HEK293T (cell line): ENCODE measurements at regions not wholly inside any gene's neighbourhood (a gene's known extent, or its start where the extent isn't known, plus 50 kb on each side); places are given as distances from the start of the nearest gene placed in this dataset.

Experiments used
- CTCF ChIA-PET: fragments of 350-600 bp; formaldehyde crosslinking; extraction: SDS; loops from one replicate; lab custom pipeline; 2021; ENCODE audit warnings: antibody characterized with exemption, inconsistent platforms; lab: Yijun Ruan, JAX
- POLR2A ChIA-PET: fragments of 350-600 bp; formaldehyde crosslinking; extraction: SDS; loops from one replicate; lab custom pipeline; 2020; ENCODE audit warnings: antibody characterized with exemption, inconsistent platforms; lab: Yijun Ruan, JAX
- DNase-seq: peaks from one replicate; pipeline ENCODE4 v3.0.0; 2012; ENCODE audit warnings: mixed read lengths; ENCODE audit errors: extremely low spot score
- ARNT ChIP-seq: fragments of 450-650 bp; IDR thresholded peaks from 2 replicates; pipeline ENCODE4 v1.6.1; 2017; ENCODE audit warnings: mild to moderate bottlenecking
- BHLHE40 ChIP-seq: fragments of 450-650 bp; IDR thresholded peaks from 2 replicates; pipeline ENCODE4 v1.6.1; 2016; ENCODE audit warnings: mild to moderate bottlenecking, moderate library complexity, borderline replicate concordance
- CTBP1 ChIP-seq: fragments of 450-650 bp; IDR thresholded peaks from 2 replicates; pipeline ENCODE4 v1.6.1; 2016; ENCODE audit warnings: borderline replicate concordance
- ELF4 ChIP-seq: fragments of 450-650 bp; IDR thresholded peaks from 2 replicates; pipeline ENCODE4 v1.6.1; 2017; ENCODE audit warnings: antibody characterized with exemption
- FOXA1 ChIP-seq: fragments of 450-650 bp; IDR thresholded peaks from 2 replicates; pipeline ENCODE4 v1.6.1; 2016; ENCODE audit warnings: mild to moderate bottlenecking
- FOXK2 ChIP-seq: fragments of 450-650 bp; IDR thresholded peaks from 2 replicates; pipeline ENCODE4 v1.6.1; 2016; ENCODE audit warnings: mild to moderate bottlenecking
- FOXM1 ChIP-seq: fragments of 450-650 bp; IDR thresholded peaks from 2 replicates; pipeline ENCODE4 v1.6.1; 2017; ENCODE audit warnings: mild to moderate bottlenecking, borderline replicate concordance
- HDGF ChIP-seq: fragments of 450-650 bp; IDR thresholded peaks from 2 replicates; pipeline ENCODE4 v1.6.1; 2017; ENCODE audit warnings: antibody characterized with exemption, borderline replicate concordance
- L3MBTL2 ChIP-seq: fragments of 450-650 bp; conservative IDR thresholded peaks from 2 replicates; pipeline ENCODE4 v1.6.1; 2016; ENCODE audit warnings: mild to moderate bottlenecking
- LEF1 ChIP-seq: fragments of 450-650 bp; IDR thresholded peaks from 2 replicates; pipeline ENCODE4 v1.6.1; 2017; ENCODE audit warnings: mild to moderate bottlenecking, borderline replicate concordance
- NFRKB ChIP-seq: fragments of 450-650 bp; IDR thresholded peaks from 2 replicates; pipeline ENCODE4 v1.6.1; 2016; ENCODE audit warnings: mild to moderate bottlenecking, moderate library complexity
- SP1 ChIP-seq: fragments of 450-650 bp; IDR thresholded peaks from 2 replicates; pipeline ENCODE4 v1.6.1; 2017
- SUZ12 ChIP-seq: fragments of 450-650 bp; IDR thresholded peaks from 2 replicates; pipeline ENCODE4 v1.6.1; 2016; ENCODE audit warnings: mild to moderate bottlenecking
- TARDBP ChIP-seq: fragments of 450-650 bp; IDR thresholded peaks from 2 replicates; pipeline ENCODE4 v1.6.1; 2016
- ZNF384 ChIP-seq: fragments of 450-650 bp; IDR thresholded peaks from 2 replicates; pipeline ENCODE4 v1.6.1; 2016
- TF ChIP-seq, protein P1 (sequence below): fragments of 450-650 bp; IDR thresholded peaks from 2 replicates; pipeline ENCODE4 v1.6.1; 2016

DNA sequence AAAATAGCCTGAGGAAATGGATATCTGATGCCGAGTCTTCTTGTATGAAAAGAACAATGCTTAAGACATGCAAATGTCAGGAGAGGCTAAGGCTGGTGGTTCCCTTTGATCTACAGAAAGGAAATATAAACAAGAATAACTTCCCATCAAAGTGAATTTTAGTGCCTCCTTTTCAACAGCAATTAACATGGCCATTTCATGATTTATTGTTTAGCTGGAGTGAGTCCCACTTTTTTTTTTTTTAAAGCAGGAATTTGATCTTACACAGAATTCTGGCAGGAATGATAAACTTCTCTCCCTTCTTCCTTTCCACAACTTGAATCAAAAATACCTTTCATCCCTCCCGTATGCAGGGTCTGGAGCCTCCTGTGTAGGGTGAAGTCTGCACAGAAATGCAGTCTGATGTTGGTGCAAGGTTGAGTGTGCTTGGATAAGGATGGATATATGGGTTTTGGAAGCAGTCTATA is 287.0 kb downstream of the MEX3B start:
- TF ChIP-seq NFRKB = no peak
- no peak for TF ChIP-seq FOXM1
- no peak for TF ChIP-seq FOXK2
- TF ChIP-seq FOXA1 = no peak
- TF ChIP-seq L3MBTL2 = no peak
- TF ChIP-seq, protein P1, sequence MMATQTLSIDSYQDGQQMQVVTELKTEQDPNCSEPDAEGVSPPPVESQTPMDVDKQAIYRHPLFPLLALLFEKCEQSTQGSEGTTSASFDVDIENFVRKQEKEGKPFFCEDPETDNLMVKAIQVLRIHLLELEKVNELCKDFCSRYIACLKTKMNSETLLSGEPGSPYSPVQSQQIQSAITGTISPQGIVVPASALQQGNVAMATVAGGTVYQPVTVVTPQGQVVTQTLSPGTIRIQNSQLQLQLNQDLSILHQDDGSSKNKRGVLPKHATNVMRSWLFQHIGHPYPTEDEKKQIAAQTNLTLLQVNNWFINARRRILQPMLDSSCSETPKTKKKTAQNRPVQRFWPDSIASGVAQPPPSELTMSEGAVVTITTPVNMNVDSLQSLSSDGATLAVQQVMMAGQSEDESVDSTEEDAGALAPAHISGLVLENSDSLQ = peak; percentile 62; the same call in 1 of the 2 replicates
- TF ChIP-seq ZNF384 = peak; percentile 66
- TF ChIP-seq BHLHE40 = no peak
- TF ChIP-seq HDGF = no peak
- TF ChIP-seq LEF1 = no peak
- no peak for TF ChIP-seq TARDBP
- no peak for TF ChIP-seq SP1
- no peak for DNase-seq
- ChIA-PET POLR2A (no interaction called here), CTCF (no interaction called here)

DNA sequence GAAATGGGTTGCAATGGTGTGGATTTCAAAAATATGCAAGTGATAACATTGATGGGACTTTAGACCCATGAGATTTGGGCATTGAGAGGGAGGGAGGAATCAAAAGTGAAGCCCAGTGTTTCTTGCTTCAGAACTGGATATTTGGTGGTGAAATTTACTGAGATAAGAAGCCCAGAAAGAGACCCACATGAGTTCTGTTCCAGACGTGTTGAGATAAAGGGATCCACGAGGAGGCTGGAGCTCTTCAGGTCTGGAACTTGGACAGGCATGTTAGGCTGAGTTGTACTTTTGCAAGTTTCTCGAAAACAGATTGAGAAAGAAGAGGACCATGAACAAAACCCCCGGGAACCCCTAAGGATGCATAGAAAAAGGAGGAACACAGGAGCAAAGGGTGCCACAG is 290.2 kb downstream of the MEX3B start:
- ChIA-PET CTCF (no interaction called here), POLR2A (interaction anchor here (1.0 kb wide), 1 partner anchor 26 kb away, joined by 3 read pairs; no protein-coding TSS in a partner anchor)
- no peak for DNase-seq
- no peak for TF ChIP-seq FOXK2
- TF ChIP-seq L3MBTL2 = no peak

- CTCF ChIA-PET = no interaction called here
Observed at GRCh38 chr15:81754078-81754477, 291.7 kb downstream of the MEX3B start.

DNA sequence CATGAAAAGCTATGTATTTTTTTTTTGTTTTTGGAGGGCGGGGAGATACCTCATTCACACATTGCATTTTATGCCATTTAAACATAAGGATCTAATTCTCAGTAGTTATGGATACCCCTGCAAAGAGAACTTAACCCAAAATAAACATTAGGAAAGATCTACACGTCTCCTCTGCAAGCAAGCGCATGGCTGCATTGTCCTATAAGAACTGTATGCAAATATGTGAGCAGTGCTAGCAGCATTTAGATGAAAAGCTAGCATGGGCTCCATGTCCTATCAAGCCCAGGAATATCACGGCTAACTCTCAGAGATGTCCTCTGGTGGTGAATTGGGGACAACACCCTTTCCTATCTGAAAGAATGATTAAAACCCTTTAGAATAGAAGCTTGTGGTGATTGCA is 292.8 kb downstream of the MEX3B start:
- TF ChIP-seq ARNT (no peak), ELF4 (no peak), L3MBTL2 (no peak), SP1 (no peak)
- CTCF ChIA-PET = interaction anchor here (0.5 to 2.2 kb wide), 6 partner anchors 9 to 280 kb away, joined by 3 to 6 read pairs (median 4); no protein-coding TSS in a partner anchor
- DNase-seq = no peak
- POLR2A ChIA-PET = no interaction called here

More at GRCh38 chr15:81754078-81754477, 291.7 kb downstream of the MEX3B start:
- no peak for TF ChIP-seq BHLHE40
- no peak for TF ChIP-seq FOXA1
- no peak for TF ChIP-seq ARNT
- TF ChIP-seq CTBP1 = no peak
- no peak for TF ChIP-seq SP1
- no peak for TF ChIP-seq LEF1
- no peak for TF ChIP-seq ELF4
- TF ChIP-seq TARDBP = no peak
- TF ChIP-seq NFRKB = no peak
- POLR2A ChIA-PET = no interaction called here
- DNase-seq = no peak

DNA sequence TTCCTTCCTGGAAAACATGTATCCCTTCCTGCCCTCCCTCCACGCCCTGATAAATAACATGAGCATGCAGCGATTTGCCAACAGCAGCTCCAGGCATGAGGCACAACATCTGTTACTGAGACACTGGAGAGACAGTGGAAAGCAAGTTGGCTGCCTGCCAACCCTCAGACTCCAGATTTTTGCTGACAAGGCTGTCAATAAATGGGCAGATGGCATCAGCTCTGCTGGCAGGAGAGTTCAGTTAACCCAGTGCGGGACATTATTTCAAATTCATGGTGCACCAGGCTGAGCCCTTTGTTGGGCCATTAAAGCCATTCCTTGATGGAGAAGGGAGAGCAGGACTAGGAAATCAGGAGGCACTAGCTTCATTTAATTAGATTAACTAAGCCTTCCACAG is 293.3 kb downstream of the MEX3B start:
- POLR2A ChIA-PET = no interaction called here
- TF ChIP-seq, protein P1 = no peak
- no peak for TF ChIP-seq LEF1
- no peak for TF ChIP-seq ARNT
- no peak for TF ChIP-seq NFRKB
- no peak for TF ChIP-seq FOXM1
- no peak for TF ChIP-seq L3MBTL2
- no peak for TF ChIP-seq HDGF
- no peak for TF ChIP-seq SUZ12
- no peak for TF ChIP-seq CTBP1
- TF ChIP-seq ELF4 = no peak
- TF ChIP-seq TARDBP = no peak
- TF ChIP-seq BHLHE40 = no peak
- no peak for TF ChIP-seq FOXK2
- TF ChIP-seq SP1 = no peak
- no peak for TF ChIP-seq ZNF384
- TF ChIP-seq FOXA1 = no peak
- peak; percentile 19 for DNase-seq
- CTCF ChIA-PET = interaction anchor here (0.5 to 2.2 kb wide), 6 partner anchors 9 to 281 kb away, joined by 3 to 6 read pairs (median 4); no protein-coding TSS in a partner anchor

- no peak for TF ChIP-seq ARNT
- ChIA-PET CTCF (interaction anchor here (0.7 to 2.2 kb wide), 4 partner anchors 10 to 281 kb away, joined by 3 to 6 read pairs (median 4); no protein-coding TSS in a partner anchor), POLR2A (no interaction called here)
- DNase-seq = no peak
Observed at GRCh38 chr15:81751816-81752545, 293.8 kb downstream of the MEX3B start.

- POLR2A ChIA-PET = no interaction called here
- DNase-seq = no peak
- TF ChIP-seq BHLHE40 (no peak), LEF1 (no peak), FOXK2 (no peak), ARNT (no peak), SP1 (no peak), L3MBTL2 (no peak), FOXM1 (no peak), CTBP1 (no peak), FOXA1 (no peak), ZNF384 (no peak), SUZ12 (no peak), HDGF (no peak), NFRKB (no peak), ELF4 (no peak), TARDBP (no peak)
- TF ChIP-seq, protein P1 = no peak
- CTCF ChIA-PET = interaction anchor here (0.7 to 2.2 kb wide), 2 partner anchors 11 to 357 kb away, joined by 3 to 6 read pairs; no protein-coding TSS in a partner anchor
Observed at GRCh38 chr15:81751256-81751655, 294.6 kb downstream of the MEX3B start.
